Neural cell (in vitro differentiated cells): ENCODE measurements at regions not wholly inside any gene's neighbourhood (a gene's known extent, or its start where the extent isn't known, plus 50 kb on each side); places are given as distances from the start of the nearest gene placed in this dataset.

ENCODE experiments used
- H2AFZ ChIP-seq: fragments of 200-600, 300-800 bp; sonication (generic), shearing (Covaris generic); 2 replicates; pipeline ENCODE4 v1.6.0; 2014; ENCODE audit warnings: low read depth, mild to moderate bottlenecking, antibody characterized with exemption, low read length, moderate library complexity
- H3F3A ChIP-seq: fragments of 200-600 bp; shearing (Covaris generic); 2 replicates; pipeline ENCODE4 v1.6.1; 2016; ENCODE audit warnings: mild to moderate bottlenecking, moderate library complexity, mixed read lengths, antibody characterized with exemption, low read length; ENCODE audit not compliant: insufficient read depth, poor library complexity, severe bottlenecking
- H3K27ac ChIP-seq: fragments of 200-600, 300-800 bp; sonication (generic), shearing (Covaris generic); 2 replicates; pipeline ENCODE4 v1.5.1; 2014; ENCODE audit warnings: mild to moderate bottlenecking, low read length, moderate library complexity
- H3K27me3 ChIP-seq: fragments of 300-800, 200-600 bp; sonication (generic), shearing (Covaris generic); 2 replicates; pipeline ENCODE4 v1.6.0; 2014; ENCODE audit warnings: mild to moderate bottlenecking, low read depth, low read length, moderate library complexity; ENCODE audit not compliant: insufficient read depth
- H3K36me3 ChIP-seq: fragments of 300-800, 200-600 bp; sonication (generic), shearing (Covaris generic); 2 replicates; pipeline ENCODE4 v1.5.1; 2014; ENCODE audit warnings: mild to moderate bottlenecking, antibody characterized with exemption, low read length, moderate library complexity; ENCODE audit not compliant: insufficient read depth
- H3K4me2 ChIP-seq: fragments of 300-800, 200-600 bp; sonication (generic), shearing (Covaris generic); 2 replicates; pipeline ENCODE4 v1.6.0; 2014; ENCODE audit warnings: mild to moderate bottlenecking, low read length
- H3K4me3 ChIP-seq: fragments of 300-800, 200-600 bp; sonication (generic), shearing (Covaris generic); 2 replicates; pipeline ENCODE4 v1.5.1; 2014; ENCODE audit warnings: mild to moderate bottlenecking, low read length, moderate library complexity
- H3K79me2 ChIP-seq: fragments of 200-600 bp; shearing (Covaris generic); replicated peaks from 2 replicates; pipeline ENCODE4 v1.6.0; 2014; ENCODE audit warnings: mild to moderate bottlenecking, low read length, moderate library complexity; ENCODE audit not compliant: insufficient read depth
- H3K9ac ChIP-seq: fragments of 300-800, 200-600 bp; sonication (generic), shearing (Covaris generic); 2 replicates; pipeline ENCODE4 v1.6.1; 2016; ENCODE audit warnings: mild to moderate bottlenecking, low read length, mixed read lengths
- H3K9me2 ChIP-seq: fragments of 200-600 bp; shearing (Covaris generic); 2 replicates; pipeline ENCODE4 v1.6.1; 2016; ENCODE audit warnings: mild to moderate bottlenecking, low read length, mixed read lengths; ENCODE audit not compliant: insufficient read depth
- H3K9me3 ChIP-seq: fragments of 200-600, 300-800 bp; sonication (generic), shearing (Covaris generic); 2 replicates; pipeline ENCODE4 v1.6.1; 2016; ENCODE audit warnings: mild to moderate bottlenecking, mixed run types, low read length, moderate library complexity, mixed read lengths
- H4K20me1 ChIP-seq: fragments of 200-600 bp; shearing (Covaris generic); 2 replicates; pipeline ENCODE4 v1.6.1; 2016; ENCODE audit warnings: mild to moderate bottlenecking, mixed run types; ENCODE audit not compliant: insufficient read depth
- EP300 ChIP-seq: fragments of 450-650 bp; conservative IDR thresholded peaks from 2 replicates; pipeline ENCODE4 v1.6.1; 2014; ENCODE audit warnings: antibody characterized with exemption, mild to moderate bottlenecking, moderate library complexity; ENCODE audit not compliant: poor library complexity, severe bottlenecking
- EZH2 ChIP-seq: fragments of 200-600, 300-800 bp; shearing (Covaris generic), sonication (generic); IDR thresholded peaks from 2 replicates; pipeline ENCODE4 v1.6.1; 2014; ENCODE audit warnings: antibody characterized with exemption, low read length, borderline replicate concordance, mild to moderate bottlenecking; ENCODE audit not compliant: insufficient read depth, poor library complexity, severe bottlenecking
- MXI1 ChIP-seq: fragments of 450-650 bp; conservative IDR thresholded peaks from 2 replicates; pipeline ENCODE4 v1.6.1; 2014; ENCODE audit warnings: antibody characterized with exemption, mild to moderate bottlenecking; ENCODE audit not compliant: poor library complexity, severe bottlenecking
- POLR2AphosphoS5 ChIP-seq: IDR thresholded peaks from 2 replicates; pipeline ENCODE4 v1.6.1; 2012
- RAD21 ChIP-seq: fragments of 450-650 bp; conservative IDR thresholded peaks from 2 replicates; pipeline ENCODE4 v1.6.1; 2014; ENCODE audit warnings: antibody characterized with exemption, mild to moderate bottlenecking, moderate library complexity
- REST ChIP-seq: IDR thresholded peaks from 2 replicates; pipeline ENCODE4 v1.6.1; 2012; ENCODE audit warnings: borderline replicate concordance
- SMC3 ChIP-seq: fragments of 450-650 bp; conservative IDR thresholded peaks from 2 replicates; pipeline ENCODE4 v1.6.1; 2014; ENCODE audit warnings: antibody characterized with exemption, mild to moderate bottlenecking, moderate library complexity; ENCODE audit not compliant: poor library complexity
- TAF1 ChIP-seq: IDR thresholded peaks from 2 replicates; pipeline ENCODE4 v1.6.1; 2012; ENCODE audit warnings: low read depth
- TF ChIP-seq, protein P1 (sequence below): fragments of 450-650 bp; IDR thresholded peaks from 2 replicates; pipeline ENCODE4 v1.5.1; 2014; ENCODE audit warnings: antibody characterized with exemption, mild to moderate bottlenecking, moderate library complexity; ENCODE audit not compliant: poor library complexity, severe bottlenecking

DNA sequence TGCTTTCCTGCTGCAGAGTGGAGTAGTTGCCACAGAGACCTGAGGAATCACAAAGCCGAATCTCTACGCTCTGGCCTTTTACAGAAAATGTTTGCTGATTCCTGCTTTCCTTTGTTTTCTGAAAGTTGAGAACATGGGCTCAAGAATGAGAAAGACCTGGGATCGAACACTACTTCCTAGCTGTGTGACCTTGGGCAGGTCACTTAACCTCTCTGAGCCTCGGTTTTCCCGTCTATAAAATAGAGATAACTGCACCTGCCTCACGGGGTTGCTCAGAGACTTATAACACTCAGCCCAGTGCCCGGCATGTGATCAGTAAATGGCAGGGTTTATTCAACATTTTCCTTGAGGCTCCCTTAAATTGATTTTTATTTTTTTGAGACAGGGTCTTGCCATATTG is 70.9 kb upstream of the ALX4 start:
- TF ChIP-seq EZH2, result no peak
- TF ChIP-seq POLR2AphosphoS5, result no peak
- no peak for TF ChIP-seq MXI1
- no peak for TF ChIP-seq RAD21
- no peak for TF ChIP-seq REST
- no peak for TF ChIP-seq EP300
- TF ChIP-seq TAF1, result no peak
- no peaks in the 10 kb centered on the region for H3K79me2 ChIP-seq
- H3K36me3 ChIP-seq, result no peaks in the 10 kb centered on the region
- no peak overlapping the region for H3K27ac ChIP-seq
- H3K9me2 ChIP-seq, result no peaks in the 10 kb centered on the region
- no peaks in the 10 kb centered on the region for H3F3A ChIP-seq
- no peaks in the 10 kb centered on the region for H4K20me1 ChIP-seq
- H3K4me3 ChIP-seq, result no peak overlapping the region
- no peak overlapping the region for H3K9ac ChIP-seq
- H3K27me3 ChIP-seq, result no peaks in the 10 kb centered on the region
- H3K4me2 ChIP-seq, result no peak overlapping the region
- no peaks in the 10 kb centered on the region for H3K9me3 ChIP-seq
- H2AFZ ChIP-seq, result no peak overlapping the region

DNA sequence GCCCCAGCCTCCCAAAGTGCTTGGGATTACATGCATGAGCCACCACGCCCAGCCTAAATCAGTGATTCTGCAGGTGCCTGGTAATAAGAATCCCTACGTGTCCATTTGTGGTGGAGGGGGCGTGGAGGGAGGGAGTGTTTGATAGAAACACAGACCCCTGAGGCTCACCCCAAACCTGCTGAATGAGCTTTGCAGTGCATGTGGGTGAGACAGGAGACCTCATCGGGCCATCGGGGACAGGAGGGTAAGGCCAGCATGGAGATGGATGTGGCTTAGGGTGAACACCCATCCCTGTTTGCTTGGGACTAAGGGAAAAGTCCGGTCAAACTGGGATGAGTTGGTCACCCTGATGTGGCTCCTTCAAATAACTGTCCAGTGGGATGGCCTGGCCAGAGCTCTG is 71.3 kb upstream of the ALX4 start:
- H2AFZ ChIP-seq, result no peak overlapping the region
- TF ChIP-seq, protein P1, sequence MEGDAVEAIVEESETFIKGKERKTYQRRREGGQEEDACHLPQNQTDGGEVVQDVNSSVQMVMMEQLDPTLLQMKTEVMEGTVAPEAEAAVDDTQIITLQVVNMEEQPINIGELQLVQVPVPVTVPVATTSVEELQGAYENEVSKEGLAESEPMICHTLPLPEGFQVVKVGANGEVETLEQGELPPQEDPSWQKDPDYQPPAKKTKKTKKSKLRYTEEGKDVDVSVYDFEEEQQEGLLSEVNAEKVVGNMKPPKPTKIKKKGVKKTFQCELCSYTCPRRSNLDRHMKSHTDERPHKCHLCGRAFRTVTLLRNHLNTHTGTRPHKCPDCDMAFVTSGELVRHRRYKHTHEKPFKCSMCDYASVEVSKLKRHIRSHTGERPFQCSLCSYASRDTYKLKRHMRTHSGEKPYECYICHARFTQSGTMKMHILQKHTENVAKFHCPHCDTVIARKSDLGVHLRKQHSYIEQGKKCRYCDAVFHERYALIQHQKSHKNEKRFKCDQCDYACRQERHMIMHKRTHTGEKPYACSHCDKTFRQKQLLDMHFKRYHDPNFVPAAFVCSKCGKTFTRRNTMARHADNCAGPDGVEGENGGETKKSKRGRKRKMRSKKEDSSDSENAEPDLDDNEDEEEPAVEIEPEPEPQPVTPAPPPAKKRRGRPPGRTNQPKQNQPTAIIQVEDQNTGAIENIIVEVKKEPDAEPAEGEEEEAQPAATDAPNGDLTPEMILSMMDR, result no peak
- TF ChIP-seq REST (no peak), EP300 (no peak), RAD21 (no peak), SMC3 (no peak), POLR2AphosphoS5 (no peak), MXI1 (no peak), EZH2 (no peak), TAF1 (no peak)
- no peaks in the 10 kb centered on the region for H4K20me1 ChIP-seq

More for the DNA sequence above, 71.3 kb upstream of the ALX4 start:
- no peaks in the 10 kb centered on the region for H3K9me3 ChIP-seq
- no peaks in the 10 kb centered on the region for H3K27me3 ChIP-seq
- H3K9ac ChIP-seq, result no peak overlapping the region
- H3K9me2 ChIP-seq, result no peaks in the 10 kb centered on the region
- H3K27ac ChIP-seq, result no peak overlapping the region
- no peaks in the 10 kb centered on the region for H3F3A ChIP-seq
- no peaks in the 10 kb centered on the region for H3K79me2 ChIP-seq
- H3K36me3 ChIP-seq, result no peaks in the 10 kb centered on the region
- H3K4me2 ChIP-seq, result no peak overlapping the region
- no peak overlapping the region for H3K4me3 ChIP-seq
